ENCODE measurements at regions not wholly inside any gene's neighbourhood (a gene's known extent, or its start where the extent isn't known, plus 50 kb on each side); places are given as distances from the start of the nearest gene placed in this dataset.

DNA sequence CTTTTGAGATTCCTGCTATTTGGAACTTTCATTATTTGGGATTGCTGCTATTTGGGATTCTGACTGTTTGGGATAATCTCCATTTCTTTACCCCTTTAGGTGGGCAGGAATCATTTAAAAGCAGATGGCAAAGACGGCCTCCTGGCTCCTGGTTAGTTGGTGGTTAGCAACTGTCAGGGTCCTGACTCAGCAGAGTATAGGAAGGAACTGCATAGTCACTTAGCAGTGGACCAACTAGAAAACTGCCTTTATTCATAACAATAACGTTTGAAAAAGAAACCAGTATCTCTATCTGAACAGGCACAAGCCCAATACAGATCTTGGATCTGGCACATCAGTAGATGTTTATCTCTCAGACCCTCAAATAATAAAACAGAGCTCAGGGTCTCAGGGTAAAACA lies 469.7 kb upstream of the FGF16 start:
- Histone ChIP-seq H3K9me3 (no peaks in the 10 kb centered on the region), H3K4me3 (no peak overlapping the region), H3K36me3 (no peaks in the 10 kb centered on the region), H3K27ac (no peak overlapping the region), H3K4me1 (no peaks in the 10 kb centered on the region), H3K27me3 (no peaks in the 10 kb centered on the region)
- WGBS, 2 donors: 36 to 65% methylated on average over 2 of the region's 2 CpGs
- no peak for DNase-seq (ENCODE audit: low spot score in 2 of 2)
- TF ChIP-seq CTCF (IDR thresholded peaks at IDR 0.05): no peak
- TF ChIP-seq POLR2A (IDR thresholded peaks at IDR 0.05): no peak
- TF ChIP-seq EP300 (IDR thresholded peaks at IDR 0.05): no peak

- H3K9me3 ChIP-seq: no peaks in the 10 kb centered on the region
- no peak overlapping the region for H3K27ac ChIP-seq
- H3K27me3 ChIP-seq: no peaks in the 10 kb centered on the region
- H3K4me1 ChIP-seq: no peaks in the 10 kb centered on the region
- WGBS, 2 donors: 50 to 62% methylated on average over 2 to 4 of the region's 4 CpGs
- no peak for DNase-seq (ENCODE audit: low spot score in 2 of 2)
- no peak overlapping the region for H3K4me3 ChIP-seq
- no peaks in the 10 kb centered on the region for H3K36me3 ChIP-seq
- no peak for TF ChIP-seq POLR2A (IDR thresholded peaks at IDR 0.05)
- no peak for TF ChIP-seq CTCF (IDR thresholded peaks at IDR 0.05)
- no peak for TF ChIP-seq EP300 (IDR thresholded peaks at IDR 0.05)
These were observed 459.8 kb upstream of the FGF16 start for GRCh38 chrX:76987381-76987780.

DNA sequence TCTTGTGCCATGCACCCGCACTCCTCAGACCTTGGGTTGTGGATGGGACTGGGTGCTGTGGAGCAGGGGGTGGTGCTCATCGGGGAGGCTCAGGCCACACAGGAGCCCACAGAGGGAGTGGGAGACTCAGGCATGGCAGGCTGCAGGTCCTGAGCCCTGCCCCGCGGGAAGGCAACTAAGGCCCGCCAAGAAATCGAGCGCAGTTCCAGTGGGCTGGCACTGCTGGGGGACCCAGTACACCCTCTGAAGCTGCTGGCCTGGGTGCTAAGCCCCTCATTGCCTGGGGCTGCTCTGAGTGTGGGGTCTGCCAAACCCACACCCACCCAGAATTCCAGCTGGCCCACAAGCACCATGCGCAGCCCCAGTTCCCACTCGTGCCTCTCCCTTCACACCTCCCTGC lies 450.5 kb upstream of the FGF16 start:
- H3K4me3 ChIP-seq: no peak overlapping the region
- H3K4me1 ChIP-seq: no peaks in the 10 kb centered on the region
- no peaks in the 10 kb centered on the region for H3K36me3 ChIP-seq
- no peak for DNase-seq (ENCODE audit: low spot score in 2 of 2)
- H3K27ac ChIP-seq: no peak overlapping the region
- H3K27me3 ChIP-seq: no peaks in the 10 kb centered on the region
- 90 to 100% methylated on average over 1 to 9 of the region's 9 CpGs for WGBS, 2 donors
- no peaks in the 10 kb centered on the region for H3K9me3 ChIP-seq
- TF ChIP-seq POLR2A (IDR thresholded peaks at IDR 0.05) (no peak), EP300 (IDR thresholded peaks at IDR 0.05) (no peak), CTCF (IDR thresholded peaks at IDR 0.05) (no peak)

- Histone ChIP-seq H3K9me3 (no peaks in the 10 kb centered on the region), H3K36me3 (no peaks in the 10 kb centered on the region), H3K27me3 (peaks cover 0 to 4% of the 10 kb centered on the region in 2 donors), H3K27ac (no peak overlapping the region), H3K4me1 (no peaks in the 10 kb centered on the region), H3K4me3 (no peak overlapping the region)
- 83 to 90% methylated on average over 1 of the region's 1 CpG for WGBS, 2 donors
- no peak for DNase-seq (ENCODE audit: low spot score in 2 of 2)
- no peak for TF ChIP-seq EP300 (IDR thresholded peaks at IDR 0.05)
- TF ChIP-seq POLR2A (IDR thresholded peaks at IDR 0.05): no peak
- no peak for TF ChIP-seq CTCF (IDR thresholded peaks at IDR 0.05)
These were observed 443.7 kb upstream of the FGF16 start for GRCh38 chrX:77003530-77003929.

- H3K36me3 ChIP-seq: no peaks in the 10 kb centered on the region
- 57 to 81% methylated on average over 3 of the region's 3 CpGs for WGBS, 2 donors
- peaks cover 0 to 8% of the 10 kb centered on the region in 2 donors for H3K27me3 ChIP-seq
- no peaks in the 10 kb centered on the region for H3K4me1 ChIP-seq
- H3K27ac ChIP-seq: no peak overlapping the region
- no peak for TF ChIP-seq CTCF (IDR thresholded peaks at IDR 0.05)
- no peak for TF ChIP-seq POLR2A (IDR thresholded peaks at IDR 0.05)
- TF ChIP-seq EP300 (IDR thresholded peaks at IDR 0.05): no peak
- H3K9me3 ChIP-seq: no peaks in the 10 kb centered on the region
- no peak overlapping the region for H3K4me3 ChIP-seq
- no peak for DNase-seq (ENCODE audit: low spot score in 2 of 2)
These were observed 443.2 kb upstream of the FGF16 start for GRCh38 chrX:77003956-77004355.

Data from tibial nerve (tissue), 4 donors.